Hepatocyte (in vitro differentiated cells): ENCODE measurements at regions not wholly inside any gene's neighbourhood (a gene's known extent, or its start where the extent isn't known, plus 50 kb on each side); places are given as distances from the start of the nearest gene placed in this dataset.

Experiments
- CTCF ChIP-seq: fragments of 200-600 bp; sonication (generic); IDR thresholded peaks from 2 replicates; pipeline ENCODE4 v1.5.1; 2016; ENCODE audit warnings: antibody characterized with exemption, mild to moderate bottlenecking; ENCODE audit not compliant: poor library complexity
- EZH2 ChIP-seq: fragments of 200-600 bp; sonication (generic); IDR thresholded peaks from 2 replicates; pipeline ENCODE4 v1.6.1; 2016; ENCODE audit warnings: antibody characterized with exemption, mild to moderate bottlenecking, borderline replicate concordance
- EZH2phosphoT487 ChIP-seq: fragments of 200-600 bp; sonication (generic); IDR thresholded peaks from one replicate; pipeline ENCODE4 v1.6.1; 2018; ENCODE audit warnings: antibody characterized with exemption, mild to moderate bottlenecking, low read depth, moderate library complexity; ENCODE audit not compliant: unreplicated experiment, severe bottlenecking

- TF ChIP-seq EZH2 (no peak), CTCF (no peak), EZH2phosphoT487 (no peak)
Measured at GRCh38 chr4:19151684-19152083, 1100.0 kb upstream of the SLIT2 start.
